ENCODE measurements at regions not wholly inside any gene's neighbourhood (a gene's known extent, or its start where the extent isn't known, plus 50 kb on each side); places are given as distances from the start of the nearest gene placed in this dataset.

GRCh38 chr12:83471341-83471740, 784.6 kb downstream of the TMTC2 start:
- DNase-seq (no peak), ATAC-seq (ENCODE audit: low read depth) (no peak)
- Histone ChIP-seq H2AK5ac (ENCODE audit: low read depth, low read length) (no peak overlapping the region), H3K56ac (ENCODE audit: extremely low read depth, insufficient read depth, low read length) (no peak overlapping the region), H4K20me1 (ENCODE audit: insufficient read depth, low read length) (no peaks in the 10 kb centered on the region), H3K27me3 (ENCODE audit: control insufficient read depth, insufficient read depth, low read length) (no peaks in the 10 kb centered on the region), H2BK20ac (ENCODE audit: low read depth, low read length) (no peak overlapping the region), H4K8ac (ENCODE audit: low read depth in 2 of 2, low read length in 2 of 2) (no peak overlapping the region), H2AFZ (replicated peaks; ENCODE audit: low read length, poor library complexity) (no peak overlapping the region), H3K14ac (replicated peaks; ENCODE audit: low read depth, low read length) (no peak overlapping the region), H3K4ac (ENCODE audit: low read depth, low read length) (no peak overlapping the region), H2BK5ac (ENCODE audit: low read depth, low read length, poor library complexity, severe bottlenecking) (no peak overlapping the region), H3K9me1 (ENCODE audit: insufficient read depth, low read length) (no peaks in the 10 kb centered on the region), H3K9ac (ENCODE audit: low read depth, low read length) (no peak overlapping the region), H2AK9ac (replicated peaks; ENCODE audit: low read depth, low read length, poor library complexity) (no peak overlapping the region), H3K4me2 (ENCODE audit: low read depth, low read length) (no peak overlapping the region), H3K23ac (ENCODE audit: low read depth, low read length) (no peak overlapping the region), H3K18ac (ENCODE audit: low read depth, low read length) (no peak overlapping the region), H3K36me3 (ENCODE audit: control insufficient read depth, insufficient read depth, low read length) (no peaks in the 10 kb centered on the region), H3K4me1 (ENCODE audit: control insufficient read depth, insufficient read depth, low read length) (no peaks in the 10 kb centered on the region), H2BK15ac (ENCODE audit: low read depth, low read length) (no peak overlapping the region), H2BK120ac (ENCODE audit: low read depth, low read length) (no peak overlapping the region), H3K27ac (ENCODE audit: insufficient read depth, low read length) (no peak overlapping the region), H3K9me3 (ENCODE audit: control insufficient read depth, insufficient read depth, low read length) (no peaks in the 10 kb centered on the region), H4K5ac (ENCODE audit: low read depth, low read length) (no peak overlapping the region), H4K91ac (ENCODE audit: insufficient read depth, low read depth, low read length) (no peak overlapping the region), H3K79me1 (ENCODE audit: low read depth in 1 of 2, low read length in 2 of 2) (no peaks in the 10 kb centered on the region), H3K4me3 (ENCODE audit: insufficient read depth, low read depth, low read length) (no peak overlapping the region)
- TF ChIP-seq MAFK (IDR thresholded peaks at IDR 0.05; ENCODE audit: low read depth, low read length) (no peak), POLR2A (IDR thresholded peaks at IDR 0.05; ENCODE audit: low read depth, low read length) (no peak), MXI1 (IDR thresholded peaks at IDR 0.05; ENCODE audit: borderline replicate concordance, low read depth, low read length) (no peak), BHLHE40 (IDR thresholded peaks at IDR 0.05; ENCODE audit: low read depth, low read length) (no peak)
- in situ Hi-C loops (cut with MboI; ENCODE audit: low sequenced_read_pairs) (no loop called here), intact Hi-C loops (cut with micrococcal nuclease) (no loop called here), dilution Hi-C loops (cut with HindIII; ENCODE audit: low sequenced_read_pairs, unreplicated experiment) (no loop called here)
- 100% methylated on average over 1 of the region's 6 CpGs; no CpG with 5 or more reads in 1 of the 2 experiments for WGBS, 2 experiments (ENCODE audit: extremely low coverage in 2 of 2, insufficient read length in 1 of 2)
- BruUV-seq (replicated peaks): no TSS peak
- POLR2A ChIA-PET (ENCODE audit: unreplicated experiment): interaction anchor here (0.5 kb wide), 1 partner anchor 1413 kb away, joined by 6 read pairs; no protein-coding TSS in a partner anchor
- CTCF ChIA-PET: no interaction called here

Measured in IMR-90 (cell line).